ENCODE measurements at regions not wholly inside any gene's neighbourhood (a gene's known extent, or its start where the extent isn't known, plus 50 kb on each side); places are given as distances from the start of the nearest gene placed in this dataset.

- TF ChIP-seq CTCF (optimal IDR thresholded peaks at IDR 0.05 in 1 of 3, IDR thresholded peaks at IDR 0.05 in 1 of 3, conservative IDR thresholded peaks at IDR 0.05 in 1 of 3; ENCODE audit: extremely low read depth in 1 of 3, insufficient read depth in 2 of 3, low read length in 3 of 3) (no peak), EZH2 (IDR thresholded peaks at IDR 0.05; ENCODE audit: low read length) (no peak)
Observed at GRCh38 chr9:77094150-77094549, 74.7 kb downstream of the FOXB2 start.
